Sciatic nerve (tissue), 2 donors: ENCODE measurements at regions not wholly inside any gene's neighbourhood (a gene's known extent, or its start where the extent isn't known, plus 50 kb on each side); places are given as distances from the start of the nearest gene placed in this dataset.

Experiments
- ATAC-seq: fragments of 200-7000 bp; cut with Tn5 transposase; one replicate; pipeline ENCODE4 v1.9.1; 2020; ENCODE audit warnings: mild to moderate bottlenecking, moderate library complexity
- DNase-seq: peaks from one replicate; pipeline ENCODE4 v3.0.0-alpha.2; 2020; ENCODE audit warnings: low spot score
- intact Hi-C: fragments of 100-400 bp; cut with DNase I; formaldehyde crosslinking; loops from one replicate; pipeline ENCODE4 v1.14.2; 2022
- donor health status: DM: no; HTN: no; CAD: no.
- donor health status: DM: no; HTN: no; CAD: no.

DNA sequence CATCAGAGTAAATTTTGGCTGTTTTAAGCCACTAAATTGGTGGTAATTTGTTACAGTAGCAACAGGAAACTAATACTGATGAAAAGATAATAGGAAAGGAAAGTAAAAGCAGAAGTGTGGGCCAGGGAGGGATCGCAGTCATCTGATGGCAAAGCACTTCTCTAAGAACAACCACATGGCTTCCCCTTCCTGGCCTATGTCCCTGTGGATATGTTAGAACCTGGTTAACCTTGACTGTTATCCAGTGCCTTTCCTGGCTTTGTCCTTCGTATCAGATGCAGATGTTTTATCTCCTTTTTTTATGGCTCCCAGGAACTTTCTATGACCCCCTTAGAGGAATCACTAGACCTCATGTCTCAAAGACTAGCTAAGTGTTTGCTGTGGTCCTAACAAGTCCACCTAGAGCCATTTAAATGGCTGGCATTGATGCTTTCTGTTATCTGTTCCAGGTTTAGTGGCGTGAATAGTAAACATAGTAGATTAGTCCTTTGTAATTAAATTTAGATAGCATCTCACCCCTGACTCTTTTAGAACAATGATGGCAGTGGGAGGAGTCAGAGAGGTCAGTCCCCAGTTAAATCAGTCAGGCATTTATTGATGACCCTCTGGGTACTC, 79.2 kb upstream of the PHACTR2 start:
- ATAC-seq, result no peak
- intact Hi-C loops, result no loop called here
- no peak for DNase-seq

- ATAC-seq (peak; percentile 89), DNase-seq (no peak)
- intact Hi-C loops, result no loop called here
Observed at GRCh38 chr6:143596866-143597265, 80.9 kb upstream of the PHACTR2 start.

GRCh38 chr6:143595251-143596036, 82.3 kb upstream of the PHACTR2 start:
- ATAC-seq (no peak), DNase-seq (no peak)
- intact Hi-C loops, result no loop called here

DNA sequence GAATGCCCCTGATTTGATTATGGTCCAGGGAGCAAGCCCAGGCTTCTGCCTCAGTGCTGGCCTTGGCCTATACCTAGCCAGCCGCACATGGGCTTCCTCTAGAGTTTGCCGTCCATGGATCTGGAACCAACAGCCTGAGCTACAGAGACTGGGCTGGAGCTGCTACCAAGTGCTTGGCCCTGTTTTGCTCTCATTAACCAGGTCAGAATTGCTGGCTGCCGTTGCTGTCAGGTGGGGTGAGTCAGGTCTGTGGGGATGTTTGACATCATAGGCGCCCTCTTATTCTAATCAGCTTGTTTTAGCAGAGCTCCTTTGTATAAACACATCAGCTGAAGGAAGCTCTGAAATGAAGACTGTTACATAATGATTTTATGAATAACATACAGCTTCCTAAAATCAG, 83.1 kb upstream of the PHACTR2 start:
- DNase-seq (no peak), ATAC-seq (peak; percentile 72)
- intact Hi-C loops, result no loop called here

DNA sequence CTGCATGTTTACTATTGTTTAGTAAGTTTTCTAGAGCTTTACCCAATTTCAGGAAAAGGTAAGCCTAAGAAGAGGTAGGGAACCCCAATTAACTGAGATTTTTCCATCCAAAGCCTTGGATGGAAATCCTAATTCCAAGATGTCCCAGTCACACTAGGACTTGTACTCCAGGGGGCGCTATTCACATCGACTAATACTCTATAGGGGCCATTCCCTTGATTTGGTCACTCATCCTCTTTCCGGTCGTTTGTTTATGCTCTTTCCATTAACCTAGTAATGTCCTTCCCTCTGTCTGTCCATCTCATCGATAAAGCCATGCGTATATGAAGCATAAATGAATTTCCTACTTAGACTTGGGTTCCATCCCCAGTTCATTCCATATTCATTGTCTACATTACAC, 80.8 kb upstream of the FUCA2 start:
- intact Hi-C loops, result no loop called here
- no peak for DNase-seq
- ATAC-seq, result no peak

GRCh38 chr6:143591441-143591840, 79.9 kb upstream of the FUCA2 start:
- no peak for ATAC-seq
- intact Hi-C loops, result no loop called here

GRCh38 chr6:143589162-143589561, 77.6 kb upstream of the FUCA2 start:
- DNase-seq, result no peak
- ATAC-seq, result no peak
- intact Hi-C loops, result no loop called here

More at GRCh38 chr6:143591441-143591840, 79.9 kb upstream of the FUCA2 start:
- no peak for DNase-seq

- intact Hi-C loops, result no loop called here
- ATAC-seq (no peak), DNase-seq (no peak)
Observed at GRCh38 chr6:143586557-143586956, 75.0 kb upstream of the FUCA2 start.

DNA sequence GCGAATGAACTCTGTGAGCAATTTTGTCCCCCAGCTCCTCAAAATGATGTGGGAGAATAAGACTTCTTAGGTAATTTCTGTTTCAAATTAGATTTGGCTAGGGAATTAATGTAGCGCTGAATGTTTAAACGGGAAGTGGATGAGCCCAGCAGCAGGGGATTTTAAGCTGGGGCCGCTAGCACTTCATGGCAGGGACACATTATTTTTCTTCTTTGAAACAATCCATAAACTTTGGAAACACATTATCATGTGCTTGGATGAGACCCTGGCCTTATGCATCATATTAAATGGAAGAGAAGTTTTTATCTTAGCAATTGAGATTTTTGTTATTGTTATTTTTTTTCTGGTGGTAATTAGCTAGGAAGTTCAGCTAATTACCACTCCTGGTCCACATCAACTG, 74.2 kb upstream of the FUCA2 start:
- intact Hi-C loops, result no loop called here
- DNase-seq (no peak), ATAC-seq (no peak)

GRCh38 chr6:143585241-143585640, 73.7 kb upstream of the FUCA2 start:
- DNase-seq (no peak), ATAC-seq (no peak)
- intact Hi-C loops, result no loop called here

GRCh38 chr6:143583542-143584327, 72.2 kb upstream of the FUCA2 start:
- no peak for DNase-seq
- ATAC-seq, result no peak
- intact Hi-C loops, result no loop called here

DNA sequence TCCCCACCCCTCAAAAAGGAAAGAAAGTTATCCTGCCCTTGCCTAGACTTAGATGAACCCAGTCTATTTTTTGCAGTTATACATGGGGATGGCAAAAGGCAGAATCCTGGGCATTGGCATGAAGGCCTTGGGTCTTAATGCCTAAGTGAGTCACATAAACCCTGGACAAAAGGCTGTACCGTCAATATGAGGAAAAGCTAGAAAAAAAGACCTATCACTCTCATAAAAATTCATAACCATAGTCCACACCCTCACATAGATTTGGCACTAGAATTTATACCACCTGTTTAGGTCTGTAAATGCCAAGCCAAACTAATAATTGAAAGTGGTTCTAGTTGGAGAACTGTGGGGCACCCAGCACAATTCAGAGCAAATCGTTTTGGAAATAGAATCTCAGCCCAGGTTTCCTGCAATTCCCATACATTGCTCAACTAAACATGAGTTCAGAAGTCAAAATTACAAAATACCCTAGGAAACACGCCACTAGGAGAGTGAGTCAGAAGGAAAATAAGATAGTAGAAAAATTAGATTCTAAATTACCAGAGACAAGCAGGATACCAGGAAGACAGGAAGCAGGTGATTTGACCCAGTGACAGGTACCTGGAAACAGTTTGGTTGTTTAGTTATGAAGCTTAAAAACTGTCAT, 70.4 kb upstream of the FUCA2 start:
- ATAC-seq, result no peak
- DNase-seq, result no peak
- intact Hi-C loops, result no loop called here

- intact Hi-C loops, result loop anchor here (5.0 kb wide), 1 partner anchor 433 kb away; no protein-coding TSS in a partner anchor
- peak; percentile 54 for ATAC-seq
Observed at GRCh38 chr6:143579703-143580102, 68.2 kb upstream of the FUCA2 start.

DNA sequence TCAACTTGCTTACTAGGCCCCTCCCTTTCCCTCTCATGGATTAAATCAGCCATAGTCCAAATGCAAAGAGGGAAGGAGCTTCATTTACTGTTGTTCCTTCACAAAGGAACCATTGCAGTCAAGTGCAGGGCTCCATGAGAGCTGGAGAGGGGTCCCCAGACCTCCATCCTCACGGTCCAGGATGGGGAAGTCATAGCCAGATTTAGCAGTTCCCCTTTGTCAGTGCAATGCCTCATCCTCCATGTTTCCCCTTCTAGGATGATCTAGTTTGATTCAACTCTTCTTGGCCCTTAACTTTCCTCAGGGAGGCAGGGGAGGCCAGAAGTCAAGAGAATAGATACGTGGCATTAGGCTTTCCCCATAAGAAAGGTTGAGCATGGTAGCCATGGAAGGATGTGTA, 66.5 kb upstream of the FUCA2 start:
- ATAC-seq (no peak), DNase-seq (no peak)
- intact Hi-C loops, result loop anchor here (5.0 kb wide), 1 partner anchor 434 kb away; no protein-coding TSS in a partner anchor

More at GRCh38 chr6:143579703-143580102, 68.2 kb upstream of the FUCA2 start:
- DNase-seq, result no peak

GRCh38 chr6:143575901-143576426, 64.4 kb upstream of the FUCA2 start:
- intact Hi-C loops, result loop anchor here (5.0 kb wide), 1 partner anchor 436 kb away; no protein-coding TSS in a partner anchor
- ATAC-seq (peak; percentile 88), DNase-seq (no peak)

DNA sequence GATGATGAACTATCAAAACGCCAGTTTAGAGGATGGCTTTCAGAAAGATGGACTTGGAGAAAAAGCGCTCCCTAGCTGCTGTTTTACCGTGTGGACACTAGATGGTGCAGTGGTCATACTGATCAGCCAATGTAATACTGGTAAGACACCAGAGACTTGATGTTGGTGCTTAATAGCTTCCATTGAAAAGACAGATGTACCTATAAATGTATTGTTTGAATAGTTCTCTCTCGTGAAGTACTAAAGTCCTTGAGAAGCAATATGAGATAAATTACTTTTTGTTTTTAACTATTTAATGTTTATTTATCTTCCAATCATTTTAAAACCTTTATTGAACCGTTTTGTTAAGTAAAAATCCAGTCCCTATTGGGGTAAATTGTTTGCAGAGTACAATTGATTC, 63.9 kb upstream of the FUCA2 start:
- peak; percentile 94 for ATAC-seq
- intact Hi-C loops, result loop anchor here (5.0 kb wide), 1 partner anchor 437 kb away; no protein-coding TSS in a partner anchor
- no peak for DNase-seq

DNA sequence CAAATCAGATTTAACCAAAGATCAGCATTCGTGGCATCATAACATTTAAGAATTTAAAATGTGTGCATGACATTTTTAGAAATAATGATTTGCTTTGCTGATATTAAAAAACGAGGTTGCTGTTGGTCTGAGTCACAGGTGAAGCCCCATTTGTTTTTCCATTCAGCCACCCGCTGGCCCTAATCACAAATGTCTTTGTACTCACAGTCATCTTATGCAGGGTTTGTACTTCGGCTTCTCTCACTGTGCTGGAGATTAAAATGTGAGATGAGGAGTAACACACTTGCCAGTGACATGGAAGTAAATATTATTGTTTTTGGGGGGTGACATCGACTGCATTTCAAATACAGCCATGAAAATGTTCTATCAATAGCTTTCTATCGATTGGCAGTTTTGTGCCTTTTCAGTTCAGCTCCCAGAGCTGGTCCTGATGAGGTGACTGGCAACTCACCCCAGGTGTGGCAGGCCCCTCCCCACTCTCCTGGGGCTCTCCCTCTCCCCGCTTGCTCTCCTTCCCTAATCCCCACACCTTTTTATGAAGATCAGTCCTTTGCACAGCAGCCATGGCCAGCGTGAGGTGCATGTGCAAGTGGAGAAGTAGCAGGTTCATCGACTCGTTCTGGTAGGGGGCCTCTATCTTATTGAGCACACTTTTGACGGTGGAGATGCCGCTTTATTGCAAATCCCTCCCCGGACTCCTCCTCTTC, 58.8 kb upstream of the FUCA2 start:
- intact Hi-C loops, result no loop called here
- no peak for DNase-seq
- ATAC-seq, result no peak

DNA sequence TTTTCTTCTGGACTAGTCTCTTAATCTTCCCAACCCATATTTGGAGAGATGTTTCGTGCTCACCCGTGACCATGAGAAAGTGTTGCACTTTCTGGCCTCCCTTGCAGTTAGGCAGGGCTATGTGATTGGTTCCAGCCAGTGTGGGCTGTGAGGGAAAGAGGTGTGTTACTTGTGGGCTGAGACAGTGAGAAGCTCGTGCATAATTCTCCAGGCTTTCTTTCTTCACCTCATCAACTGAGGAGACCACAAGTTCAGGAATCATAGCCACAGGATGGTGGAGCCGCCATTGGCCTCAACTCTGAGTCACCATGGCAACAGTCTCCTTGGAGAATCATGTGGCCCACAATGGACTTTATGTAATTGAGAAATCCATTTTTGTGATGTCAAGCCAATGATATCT, 57.5 kb upstream of the FUCA2 start:
- DNase-seq, result no peak
- intact Hi-C loops, result no loop called here
- peak; percentile 57 for ATAC-seq
